Right atrium auricular region (tissue), 2 donors: ENCODE measurements at regions not wholly inside any gene's neighbourhood (a gene's known extent, or its start where the extent isn't known, plus 50 kb on each side); places are given as distances from the start of the nearest gene placed in this dataset.
"Not testable (repeated sequence)": the region's sequence is repeated elsewhere in the genome, so short reads cannot be mapped to it uniquely, and the experiment has no call there.

Experiments
- DNase-seq: peaks from one replicate; pipeline ENCODE4 v3.0.0-alpha.2; 2019; ENCODE audit warnings: low spot score
- H3K27ac ChIP-seq, 2 donors: fragments of 200-600 bp; sonication (generic); 1 replicate in 1 of 2; 2 replicates in 1 of 2; pipeline ENCODE4 v1.5.1; 2016 to 2019
- H3K27me3 ChIP-seq, 2 donors: fragments of 200-600 bp; sonication (generic); one replicate each; pipeline versions ENCODE4 v1.5.1 to v1.6.0; 2017 to 2019
- H3K36me3 ChIP-seq: fragments of 200-600 bp; sonication (generic); one replicate; pipeline ENCODE4 v1.5.1; 2016
- H3K4me1 ChIP-seq, 2 donors: fragments of 200-600 bp; sonication (generic); one replicate each; pipeline versions ENCODE4 v1.5.1 to v1.6.0; 2017 to 2019
- H3K4me3 ChIP-seq, 2 donors: fragments of 200-600 bp; sonication (generic); 1 replicate in 1 of 2; 2 replicates in 1 of 2; pipeline ENCODE4 v1.5.1; 2017 to 2019; ENCODE audit warnings: mild to moderate bottlenecking in 1 of 2, moderate library complexity in 1 of 2
- H3K9me3 ChIP-seq, 2 donors: fragments of 200-600 bp; sonication (generic); one replicate each; pipeline ENCODE4 v1.5.1; 2019
- CTCF ChIP-seq, 2 donors: fragments of 200-600 bp; sonication (generic); IDR thresholded peaks; one replicate each; pipeline ENCODE4 v1.5.1; 2019; ENCODE audit warnings: antibody characterized with exemption in 2 of 2

GRCh38 chr12:78563826-78564225 lies 300.7 kb upstream of the SYT1 start:
- Histone ChIP-seq H3K27ac (no peak overlapping the region), H3K4me3 (no peak overlapping the region), H3K4me1 (no peaks in the 10 kb centered on the region), H3K9me3 (no peaks in the 10 kb centered on the region), H3K36me3 (no peaks in the 10 kb centered on the region), H3K27me3 (no peaks in the 10 kb centered on the region)
- no peak for DNase-seq
- no peak for TF ChIP-seq CTCF (IDR thresholded peaks at IDR 0.05)

- no peak for TF ChIP-seq CTCF (IDR thresholded peaks at IDR 0.05)
- no peaks in the 10 kb centered on the region for H3K4me1 ChIP-seq
- no peaks in the 10 kb centered on the region for H3K36me3 ChIP-seq
- H3K27me3 ChIP-seq = no peaks in the 10 kb centered on the region
- no peaks in the 10 kb centered on the region for H3K9me3 ChIP-seq
- H3K4me3 ChIP-seq = no peak overlapping the region
- H3K27ac ChIP-seq = no peak overlapping the region
- no peak for DNase-seq
Measured at GRCh38 chr12:78566456-78566855, 298.1 kb upstream of the SYT1 start.

- no peak for TF ChIP-seq CTCF (IDR thresholded peaks at IDR 0.05)
- H3K9me3 ChIP-seq = no peaks in the 10 kb centered on the region
- H3K4me3 ChIP-seq = no peak overlapping the region
- H3K27me3 ChIP-seq = no peaks in the 10 kb centered on the region
- no peaks in the 10 kb centered on the region for H3K4me1 ChIP-seq
- no peak for DNase-seq
- no peak overlapping the region for H3K27ac ChIP-seq
- H3K36me3 ChIP-seq = no peaks in the 10 kb centered on the region
Measured at GRCh38 chr12:78568321-78569020, 296.1 kb upstream of the SYT1 start.

- no peak for TF ChIP-seq CTCF (IDR thresholded peaks at IDR 0.05)
- Histone ChIP-seq H3K36me3 (no peaks in the 10 kb centered on the region), H3K4me1 (no peaks in the 10 kb centered on the region), H3K27me3 (no peaks in the 10 kb centered on the region), H3K9me3 (no peaks in the 10 kb centered on the region), H3K27ac (no peak overlapping the region), H3K4me3 (no peak overlapping the region)
- no peak for DNase-seq
Measured at GRCh38 chr12:78571953-78572352, 292.6 kb upstream of the SYT1 start.

GRCh38 chr12:78575208-78575607 lies 289.4 kb upstream of the SYT1 start:
- not testable (repeated sequence) for H3K4me3 ChIP-seq, DNase-seq, H3K36me3 ChIP-seq, H3K27me3 ChIP-seq, H3K9me3 ChIP-seq, H3K27ac ChIP-seq, H3K4me1 ChIP-seq

- no peak for TF ChIP-seq CTCF (IDR thresholded peaks at IDR 0.05)
- H3K4me3 ChIP-seq = no peak overlapping the region
- H3K9me3 ChIP-seq = peaks cover 0 to 7% of the 10 kb centered on the region in 2 donors
- DNase-seq = no peak
- H3K27ac ChIP-seq = no peak overlapping the region
- H3K36me3 ChIP-seq = no peaks in the 10 kb centered on the region
- no peaks in the 10 kb centered on the region for H3K4me1 ChIP-seq
- no peaks in the 10 kb centered on the region for H3K27me3 ChIP-seq
Measured at GRCh38 chr12:78579846-78580245, 284.7 kb upstream of the SYT1 start.
